NCI-H1694 treated with DMSO at 0.1 percent for 48 hours (cell line): ENCODE measurements at regions not wholly inside any gene's neighbourhood (a gene's known extent, or its start where the extent isn't known, plus 50 kb on each side); places are given as distances from the start of the nearest gene placed in this dataset.

Experiments
- DNase-seq: peaks from one replicate; lab custom pipeline; 2025; lab: John Stamatoyannopoulos, UW

GRCh38 chr4:124807421-124807820 is 94.9 kb upstream of the ANKRD50 start:
- DNase-seq: no peak

- DNase-seq: no peak
These were observed 93.9 kb upstream of the ANKRD50 start for GRCh38 chr4:124806403-124806802.

- no peak for DNase-seq
These were observed 92.1 kb upstream of the ANKRD50 start for GRCh38 chr4:124804584-124804983.

GRCh38 chr4:124804041-124804440 is 91.5 kb upstream of the ANKRD50 start:
- no peak for DNase-seq

- DNase-seq: no peak
These were observed 91.1 kb upstream of the ANKRD50 start for GRCh38 chr4:124803641-124804040.

- DNase-seq: no peak
These were observed 90.5 kb upstream of the ANKRD50 start for GRCh38 chr4:124803026-124803425.

GRCh38 chr4:124797223-124797622 is 84.7 kb upstream of the ANKRD50 start:
- no peak for DNase-seq

- no peak for DNase-seq
These were observed 77.9 kb upstream of the ANKRD50 start for GRCh38 chr4:124790471-124790870.

GRCh38 chr4:124786634-124787033 is 74.1 kb upstream of the ANKRD50 start:
- no peak for DNase-seq

GRCh38 chr4:124785645-124786044 is 73.1 kb upstream of the ANKRD50 start:
- no peak for DNase-seq

- no peak for DNase-seq
These were observed 71.3 kb upstream of the ANKRD50 start for GRCh38 chr4:124783847-124784246.

GRCh38 chr4:124777007-124777406 is 64.5 kb upstream of the ANKRD50 start:
- no peak for DNase-seq

GRCh38 chr4:124768596-124769365 is 56.2 kb upstream of the ANKRD50 start:
- no peak for DNase-seq

- no peak for DNase-seq
These were observed 50.4 kb upstream of the ANKRD50 start for GRCh38 chr4:124762956-124763355.
